IPS DF 4.7 (cell line): ENCODE measurements at regions not wholly inside any gene's neighbourhood (a gene's known extent, or its start where the extent isn't known, plus 50 kb on each side); places are given as distances from the start of the nearest gene placed in this dataset.
"Not testable (repeated sequence)": the region's sequence is repeated elsewhere in the genome, so short reads cannot be mapped to it uniquely, and the experiment has no call there.

Experiments used
- DNase-seq: peaks from one replicate; pipeline ENCODE4 v3.0.0-alpha.2; 2013; ENCODE audit warnings: low spot score; ENCODE audit errors: extremely low read depth

DNA sequence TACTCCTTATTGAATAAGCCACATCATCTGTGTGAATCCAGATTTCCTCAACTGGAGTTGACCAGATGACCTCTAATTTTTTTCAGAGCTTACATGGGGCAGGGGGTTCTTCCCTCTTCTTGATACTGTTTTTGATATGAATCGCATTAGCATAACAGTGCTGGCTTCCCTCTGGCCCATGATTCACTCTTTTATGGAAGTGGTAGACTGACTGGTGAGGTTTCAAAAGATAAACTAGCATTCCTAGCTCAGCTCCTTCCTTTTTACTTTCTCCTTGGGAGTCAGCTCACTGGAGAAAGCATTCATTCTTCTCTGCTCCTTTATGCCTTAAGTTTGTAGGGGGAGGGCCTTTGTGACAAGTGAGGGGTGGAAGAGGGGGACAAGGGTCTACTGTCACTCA, 161.0 kb upstream of the FGF13 start:
- DNase-seq = no peak

DNA sequence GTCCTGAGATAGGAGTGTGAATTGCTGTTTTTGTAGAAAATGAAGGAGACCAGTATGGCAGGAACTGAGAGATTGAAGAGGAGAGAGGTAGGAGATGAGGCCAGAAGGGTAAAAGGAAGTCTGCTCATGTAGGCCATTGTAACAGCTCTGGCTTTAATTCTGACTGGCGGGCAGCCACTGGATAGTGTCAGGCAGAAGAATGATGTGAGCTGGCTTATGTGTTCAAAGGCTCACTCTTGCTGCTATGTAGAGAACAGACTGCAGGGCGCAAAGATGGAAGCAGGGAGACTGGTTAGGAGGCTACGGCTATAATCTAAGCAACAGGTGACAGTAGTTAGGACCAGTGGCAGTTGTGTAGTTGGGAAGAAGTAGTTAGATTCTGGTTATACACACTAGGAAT, 160.2 kb upstream of the FGF13 start:
- DNase-seq = no peak

DNA sequence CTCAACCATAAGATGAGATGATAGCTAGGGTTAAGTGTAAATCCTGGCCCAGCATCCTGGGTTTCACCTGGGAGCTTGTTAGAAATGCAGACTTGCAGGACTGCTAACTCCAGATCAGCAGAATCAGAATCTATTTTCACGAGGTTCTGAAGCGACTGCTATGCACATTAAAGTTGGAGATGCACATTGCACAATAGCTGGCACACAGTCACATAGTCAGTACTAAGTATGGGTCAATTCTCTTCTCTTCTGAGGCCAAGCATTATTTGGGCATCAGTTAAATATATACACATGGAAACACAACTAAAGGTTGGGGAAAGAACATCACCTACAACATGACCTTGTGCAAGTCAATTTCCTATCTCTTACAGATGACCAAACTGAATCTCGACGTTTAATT, 155.1 kb upstream of the FGF13 start:
- no peak for DNase-seq

DNA sequence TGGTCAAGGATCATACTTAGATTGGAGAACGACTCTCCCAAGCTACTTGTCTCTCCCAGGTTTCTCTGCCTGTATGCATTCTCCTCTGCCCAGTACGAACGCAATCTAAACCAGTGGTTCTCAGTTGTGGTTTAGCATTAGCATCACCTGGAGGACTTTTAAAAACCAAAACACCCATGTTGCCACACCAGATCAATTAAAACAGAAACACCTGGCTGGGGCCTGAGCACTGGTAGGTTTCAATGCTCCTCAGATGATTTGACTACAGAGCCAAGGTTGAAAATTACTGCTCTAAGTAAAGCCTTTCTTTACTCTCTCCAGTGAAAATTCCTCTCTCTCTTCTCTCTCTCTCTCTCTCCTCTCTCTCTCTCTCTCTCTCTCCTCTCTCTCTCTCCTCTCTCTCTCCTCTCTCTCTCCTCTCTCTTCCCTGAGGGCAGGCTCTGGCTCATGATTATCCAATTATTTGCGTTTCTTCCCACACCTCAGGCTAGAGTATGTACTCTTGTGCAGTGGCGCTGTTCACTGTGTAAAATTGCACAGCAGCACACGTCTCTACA, 153.7 kb upstream of the FGF13 start:
- no peak for DNase-seq

DNA sequence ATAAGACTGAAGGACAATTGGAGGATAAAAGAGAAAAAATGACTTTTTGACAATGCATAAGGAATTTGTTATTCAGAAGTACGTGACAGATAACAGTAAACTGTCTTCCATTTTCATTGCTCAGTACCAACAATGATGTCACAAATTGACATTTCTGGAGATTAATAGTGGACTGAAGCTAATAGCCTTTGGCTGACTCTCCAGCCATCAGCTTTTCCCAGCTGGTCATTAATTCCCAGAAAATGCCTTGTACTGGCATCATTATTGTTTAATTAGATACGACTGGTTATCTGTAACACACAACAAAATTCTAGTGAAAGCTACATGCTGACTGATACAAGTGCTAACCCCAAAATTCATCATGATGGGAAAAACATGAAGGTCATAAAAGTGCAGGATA, 147.9 kb upstream of the FGF13 start:
- no peak for DNase-seq

DNA sequence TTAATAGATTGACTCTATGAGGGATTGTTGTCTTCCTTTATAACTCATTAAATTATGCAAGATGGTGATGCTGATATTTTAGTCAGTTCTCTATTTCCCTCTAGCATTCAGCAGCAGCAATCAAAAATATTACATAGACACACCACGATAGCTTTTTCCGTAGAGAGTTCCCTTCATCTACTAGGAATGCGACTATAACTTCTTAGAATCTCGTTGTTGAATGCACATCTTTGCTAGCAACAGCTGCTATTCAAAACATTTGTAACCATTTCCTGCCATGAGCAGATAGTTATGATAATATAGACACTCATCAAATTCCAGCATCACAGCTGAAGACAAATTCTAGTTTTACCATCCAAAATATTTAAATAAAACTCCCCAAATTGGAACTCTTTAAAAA, 147.4 kb upstream of the FGF13 start:
- no peak for DNase-seq

DNA sequence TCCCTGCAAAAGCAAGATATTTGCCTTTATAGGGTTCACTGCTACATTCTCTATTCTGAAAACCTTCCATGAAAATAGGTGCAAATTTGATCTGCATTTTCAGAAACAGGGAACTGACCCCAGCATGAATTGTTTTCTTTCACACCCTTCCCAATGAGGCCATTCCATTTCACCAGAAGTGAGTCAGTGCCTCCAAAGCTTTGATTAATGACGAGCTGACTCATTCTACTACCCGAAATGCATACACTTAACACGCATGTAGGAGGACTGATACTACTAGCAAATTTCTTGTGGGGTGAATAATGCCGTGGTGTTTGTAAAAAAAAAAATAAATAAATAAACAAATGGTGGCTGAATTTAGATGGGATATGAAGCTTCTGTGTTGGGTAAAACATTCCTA, 146.9 kb upstream of the FGF13 start:
- no peak for DNase-seq

DNA sequence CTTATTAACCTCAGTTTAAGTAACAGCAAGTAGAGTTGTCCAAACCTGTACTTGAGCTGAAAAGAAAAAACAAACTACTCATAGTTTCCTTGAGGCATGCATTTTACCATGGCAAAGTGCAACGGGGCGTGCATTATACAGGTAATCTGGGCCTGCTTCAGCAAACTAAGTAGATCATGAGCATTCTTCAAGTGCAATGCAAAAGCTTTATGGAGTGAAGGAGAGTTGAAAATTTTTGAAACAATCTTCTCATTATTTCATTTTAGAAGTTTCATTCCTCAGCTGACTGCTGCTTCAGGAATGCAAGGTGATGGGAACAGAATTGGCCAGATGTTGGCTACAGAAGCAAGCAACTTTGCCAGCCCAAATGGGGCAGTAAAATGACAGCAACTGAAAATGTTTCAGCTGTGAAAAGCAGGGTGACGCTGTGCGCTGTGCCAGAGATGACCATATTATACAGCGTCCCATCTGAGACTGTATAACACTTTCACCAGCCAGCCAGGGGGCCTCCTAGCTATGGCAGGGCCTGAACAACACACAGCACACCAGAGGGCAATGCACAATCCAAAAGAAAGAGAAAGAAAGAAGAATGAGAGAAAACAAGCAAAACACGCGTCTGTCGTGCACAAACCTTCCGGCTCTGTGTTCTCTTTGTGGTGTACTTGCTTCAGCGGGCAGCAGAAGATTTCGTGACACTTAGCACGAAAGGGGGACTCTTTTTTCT, 145.5 kb upstream of the FGF13 start:
- DNase-seq = no peak

DNA sequence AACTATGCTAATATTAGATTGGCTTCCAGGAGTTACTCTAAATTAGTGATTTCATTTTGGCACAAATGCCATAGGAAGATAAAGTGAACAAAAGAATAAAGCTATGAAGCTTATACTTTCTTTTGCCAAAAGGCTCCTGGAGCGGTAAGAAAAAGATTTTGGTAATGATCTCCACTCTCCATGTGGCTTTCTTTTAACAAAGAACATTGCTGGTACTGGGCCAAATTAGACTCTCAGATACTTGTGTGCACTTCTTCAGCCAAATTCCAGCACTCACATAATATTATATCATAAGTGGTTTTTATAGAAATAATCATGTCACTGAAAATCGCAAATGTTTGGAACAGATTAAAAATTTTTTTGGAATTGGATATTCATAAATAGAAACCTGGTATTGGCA, 142.4 kb upstream of the FGF13 start:
- DNase-seq = no peak

DNA sequence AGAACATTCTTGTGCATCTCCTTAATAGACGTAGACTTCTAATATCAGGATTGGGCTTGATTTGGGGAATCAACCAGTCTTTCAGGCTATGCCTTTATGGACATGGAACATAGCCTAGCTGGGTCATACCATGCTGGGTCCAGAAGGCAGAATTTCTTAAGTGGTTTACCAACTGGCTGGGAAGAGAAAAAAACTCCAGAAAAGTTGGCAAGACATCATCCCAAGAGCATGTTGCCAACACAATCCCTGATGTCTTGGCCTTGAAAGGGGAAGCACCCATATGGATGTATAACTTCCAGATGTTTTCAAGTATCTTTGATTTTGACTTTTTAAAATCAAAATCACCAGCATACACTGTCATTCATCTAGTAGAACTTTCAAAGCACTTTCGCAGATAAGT, 138.0 kb upstream of the FGF13 start:
- DNase-seq = no peak

DNA sequence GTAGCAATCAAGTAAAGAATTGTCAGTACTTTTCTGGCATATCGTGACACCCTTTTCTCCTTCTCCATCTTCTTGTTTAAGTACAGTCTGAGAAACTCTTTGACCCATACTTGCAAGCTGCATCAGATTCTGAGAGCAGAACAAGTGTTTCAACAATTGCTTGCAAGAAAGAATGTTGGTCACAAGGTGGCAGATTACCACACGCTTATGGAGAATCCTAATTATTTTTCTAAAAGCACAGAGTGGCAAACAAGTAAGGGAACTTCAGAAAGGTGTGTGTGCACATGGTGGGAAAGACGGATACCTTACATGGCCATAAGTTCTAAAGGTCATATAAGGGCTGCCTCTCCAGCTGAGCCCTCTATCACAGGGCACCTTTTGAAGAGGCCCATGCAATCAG, 136.4 kb upstream of the FGF13 start:
- no peak for DNase-seq

DNA sequence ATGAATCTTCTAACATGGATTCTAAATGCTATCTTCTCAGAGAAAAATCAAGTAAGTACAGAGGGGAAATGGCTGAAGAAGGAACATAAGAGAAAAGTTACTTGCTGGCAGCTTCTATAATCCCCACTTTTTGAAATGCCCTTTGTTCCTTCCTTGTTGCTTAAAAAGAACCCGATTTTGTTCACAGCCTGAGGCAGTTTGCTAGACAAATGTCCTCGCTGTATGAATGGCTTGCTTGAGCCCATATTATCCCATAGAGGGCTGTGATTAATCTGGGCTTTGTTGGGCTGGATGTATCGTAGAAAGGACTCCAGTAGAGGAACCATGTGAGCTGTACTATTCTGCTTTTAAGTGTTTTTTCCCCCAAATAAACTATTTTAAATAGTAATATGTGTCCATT, 134.3 kb upstream of the FGF13 start:
- DNase-seq = no peak

DNA sequence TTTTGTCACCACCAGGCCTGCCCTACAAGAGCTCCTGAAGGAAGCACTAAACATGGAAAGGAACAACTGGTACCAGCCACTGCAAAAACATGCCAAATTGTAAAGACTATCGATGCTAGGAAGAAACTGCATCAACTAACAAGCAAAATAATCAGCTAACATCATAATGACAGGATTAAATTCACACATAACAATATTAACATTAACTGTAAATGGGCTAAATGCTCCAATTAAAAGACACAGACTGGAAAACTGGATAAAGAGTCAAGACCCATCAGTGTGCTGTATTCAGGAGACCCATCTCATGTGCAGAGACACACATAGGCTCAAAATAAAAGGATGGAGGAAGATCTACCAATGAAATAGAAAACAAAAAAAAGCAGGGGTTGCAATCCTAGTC, 95.9 kb upstream of the FGF13 start:
- DNase-seq = not testable (repeated sequence)

DNA sequence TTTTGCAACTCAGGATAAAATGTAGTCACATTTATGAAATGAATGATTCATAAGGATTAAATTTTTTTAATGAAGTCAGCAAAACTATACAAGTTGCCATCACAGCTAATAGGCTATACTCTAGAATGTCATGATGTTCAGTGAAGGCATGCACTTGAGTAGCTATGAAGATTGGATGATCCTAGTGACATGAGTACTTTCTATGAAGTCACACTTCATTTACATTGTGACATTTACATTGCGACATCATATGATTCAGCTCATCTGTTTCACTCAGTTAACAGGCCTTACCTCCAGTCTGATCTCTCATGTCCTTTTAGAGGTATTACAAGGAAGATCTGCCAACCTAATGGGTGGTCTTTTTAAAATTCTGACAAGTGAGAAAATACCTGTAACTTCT, 82.7 kb upstream of the FGF13 start:
- no peak for DNase-seq

DNA sequence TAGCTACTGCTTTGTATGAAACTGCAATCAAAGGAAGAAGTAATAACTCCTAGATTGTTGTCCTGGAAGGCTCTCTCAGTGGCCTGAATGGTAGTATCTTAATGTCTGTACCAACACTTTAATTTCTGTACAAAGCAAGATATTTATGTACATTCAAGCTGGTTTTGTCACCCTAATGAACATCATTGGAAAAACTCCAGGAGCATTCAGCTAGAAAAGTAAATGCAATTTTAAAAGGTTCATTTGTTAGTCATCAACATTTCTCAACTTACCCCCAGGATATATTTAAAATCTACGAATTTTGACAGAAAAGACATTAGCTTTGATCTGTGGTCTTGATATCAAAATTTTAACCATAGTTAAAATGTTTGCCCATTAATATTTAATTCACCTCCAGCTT, 80.0 kb upstream of the FGF13 start:
- no peak for DNase-seq

DNA sequence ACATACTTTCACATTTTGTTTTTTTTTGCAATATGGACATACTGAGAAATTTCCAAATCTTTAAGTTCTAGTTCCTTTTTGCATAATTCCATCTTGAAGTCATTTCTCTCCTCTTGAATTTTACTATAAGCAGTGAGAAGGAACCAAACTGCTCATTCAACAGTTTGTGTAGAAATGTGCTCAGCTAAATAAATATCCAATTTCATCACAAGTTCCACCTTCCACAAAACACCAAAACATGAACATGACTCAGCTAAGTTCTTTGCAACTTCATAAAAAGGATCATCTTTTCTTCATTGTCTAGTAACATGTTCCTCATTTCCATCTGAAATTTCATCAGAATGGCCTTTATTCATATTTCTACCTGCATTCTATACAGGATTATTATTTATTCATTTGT, 77.3 kb upstream of the FGF13 start:
- no peak for DNase-seq

DNA sequence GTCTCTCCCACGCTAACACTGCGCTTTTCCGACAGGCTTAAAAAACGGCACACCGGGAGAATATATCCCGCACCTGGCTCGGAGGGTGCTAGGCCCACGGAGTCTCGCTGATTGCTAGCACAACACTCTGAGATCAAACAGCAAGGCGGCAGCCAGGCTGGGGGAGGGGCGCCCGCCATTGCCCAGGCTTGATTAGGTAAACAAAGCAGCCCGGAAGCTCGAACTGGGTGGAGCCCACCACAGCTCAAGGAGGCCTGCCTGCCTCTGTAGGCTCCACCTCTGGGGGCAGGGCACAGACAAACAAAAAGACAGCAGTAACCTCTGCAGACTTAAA, 67.0 kb upstream of the FGF13 start:
- not testable (repeated sequence) for DNase-seq

DNA sequence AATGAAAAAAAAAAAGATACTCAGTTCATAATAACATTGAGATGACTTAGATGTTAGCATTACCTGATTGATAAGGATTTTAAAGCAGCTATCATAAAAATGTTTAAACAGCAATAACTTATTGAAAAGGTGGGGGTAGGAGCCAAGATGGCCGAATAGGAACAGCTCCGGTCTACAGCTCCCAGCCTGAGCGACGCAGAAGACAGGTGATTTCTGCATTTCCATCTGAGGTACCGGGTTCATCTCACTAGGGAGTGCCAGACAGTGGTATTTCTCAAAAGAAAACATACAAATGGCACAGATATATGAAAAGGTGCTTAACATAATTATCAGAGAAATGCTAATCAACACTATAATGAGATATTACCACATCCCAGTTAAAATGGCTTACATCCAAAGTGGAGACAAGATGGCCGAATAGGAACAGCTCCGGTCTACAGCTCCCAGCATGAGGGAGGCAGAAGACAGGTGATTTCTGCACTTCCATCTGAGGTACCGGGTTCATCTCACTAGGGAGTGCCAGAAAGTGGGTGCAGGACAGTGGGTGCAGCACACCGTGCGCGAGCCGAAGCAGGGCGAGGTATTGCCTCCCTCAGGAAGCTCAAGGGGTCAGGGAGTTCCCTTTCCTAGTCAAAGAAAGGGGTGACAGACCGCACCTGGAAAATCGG, 66.5 kb upstream of the FGF13 start:
- DNase-seq = not testable (repeated sequence)

DNA sequence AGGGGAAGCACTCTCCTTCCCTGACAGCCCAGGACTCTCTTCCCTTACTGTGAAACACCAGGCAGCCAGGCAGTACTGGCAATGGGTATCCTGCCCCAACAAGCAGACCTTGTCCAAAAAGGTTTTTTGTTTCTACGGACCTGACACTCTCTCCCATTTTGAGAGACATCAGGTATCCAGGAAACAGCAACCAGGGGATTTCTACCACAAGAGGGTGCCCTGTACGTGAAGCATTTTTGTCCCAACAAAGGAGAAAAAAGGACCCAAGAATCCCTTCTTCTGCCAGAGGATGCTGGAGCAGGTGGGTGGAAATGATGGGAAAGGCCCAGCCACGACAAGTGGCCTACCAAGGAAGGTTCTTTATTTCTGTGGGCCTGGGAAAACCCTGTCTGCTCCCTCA, 65.7 kb upstream of the FGF13 start:
- no peak for DNase-seq

DNA sequence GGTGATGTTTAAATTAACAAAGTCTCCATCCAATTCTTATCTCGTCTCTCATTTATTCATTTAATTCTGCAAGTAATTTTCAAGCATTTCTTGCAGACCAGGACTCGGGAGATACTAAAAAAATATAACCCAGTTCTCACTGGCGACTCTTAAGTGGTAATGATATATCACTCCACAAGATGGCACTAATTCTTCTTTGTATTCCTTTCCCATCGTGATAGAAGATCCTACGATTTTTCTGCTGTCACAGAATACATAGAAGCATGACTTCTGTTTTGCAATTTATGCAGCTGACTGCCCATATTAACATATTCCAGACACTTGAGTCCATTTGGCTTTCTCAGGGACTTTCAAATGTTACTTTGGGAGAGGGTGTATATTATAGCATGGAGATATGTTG, 64.0 kb upstream of the FGF13 start:
- no peak for DNase-seq

DNA sequence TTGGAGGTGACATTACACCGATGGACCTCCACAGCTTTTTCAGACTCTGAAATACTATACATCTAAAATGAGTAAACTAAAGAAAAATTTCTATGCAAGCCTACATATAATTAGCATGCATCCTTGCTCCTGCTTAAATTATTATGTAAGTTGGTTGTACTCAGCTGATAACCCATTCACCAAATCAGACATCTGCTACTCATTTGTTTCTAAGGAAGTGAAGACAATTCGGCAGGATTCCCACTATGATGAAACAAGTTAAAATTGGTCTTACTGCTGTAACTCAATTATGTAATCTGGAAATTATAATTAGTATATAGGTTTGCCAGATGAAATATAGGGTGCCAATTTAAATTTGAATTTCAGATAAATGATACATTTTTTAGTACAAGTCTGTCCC, 59.5 kb upstream of the FGF13 start:
- DNase-seq = no peak

DNA sequence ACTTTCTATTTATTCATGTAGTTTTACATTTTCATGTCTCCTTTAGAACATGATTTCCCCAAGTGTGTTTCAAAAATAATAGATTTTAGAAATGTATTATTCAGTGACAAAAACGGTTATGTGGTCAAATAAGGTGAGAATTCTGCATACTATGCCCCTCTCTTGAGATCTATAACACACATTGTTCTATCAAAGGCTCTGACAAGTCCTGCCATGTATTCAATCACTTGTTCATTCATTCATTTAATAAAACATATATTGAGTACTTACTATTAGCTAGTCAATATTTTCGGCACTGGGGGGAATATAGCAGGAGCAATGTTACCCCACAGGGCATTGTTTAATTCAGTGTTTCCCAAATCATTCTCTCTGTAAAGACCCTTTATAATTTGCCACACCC, 58.4 kb upstream of the FGF13 start:
- no peak for DNase-seq

DNA sequence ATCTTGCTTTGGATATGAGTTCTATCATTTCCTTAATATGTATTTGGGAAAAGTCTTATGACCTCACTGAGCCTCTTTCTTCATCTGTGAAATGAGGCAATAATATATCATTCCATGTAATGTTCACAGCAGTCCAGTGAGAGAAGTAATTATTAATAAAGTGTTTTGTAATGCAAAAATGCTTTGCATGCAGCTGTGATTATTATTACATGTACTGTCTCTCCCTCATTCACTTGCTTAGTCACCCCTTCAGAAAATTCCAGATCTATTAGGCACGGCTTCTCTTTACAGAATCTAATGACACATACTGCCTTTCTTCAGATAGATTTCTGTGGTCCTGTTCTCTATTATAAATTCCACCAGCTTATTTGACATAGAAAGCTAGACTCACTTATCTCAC, 53.5 kb upstream of the FGF13 start:
- no peak for DNase-seq
